ENCODE measurements at regions not wholly inside any gene's neighbourhood (a gene's known extent, or its start where the extent isn't known, plus 50 kb on each side); places are given as distances from the start of the nearest gene placed in this dataset.

GRCh38 chr9:115939065-115939765, 214.4 kb upstream of the PAPPA start:
- Histone ChIP-seq H3K9me3 (ENCODE audit: severe bottlenecking) (peaks cover 2% of the 10 kb centered on the region), H3K4me3 (ENCODE audit: low read depth, low read length) (no peak overlapping the region), H3K27me3 (ENCODE audit: insufficient read depth, low read depth, severe bottlenecking) (no peaks in the 10 kb centered on the region), H3K36me3 (no peaks in the 10 kb centered on the region), H3K27ac (no peak overlapping the region)
- DNase-seq: no peak
- no peak for TF ChIP-seq CTCF (IDR thresholded peaks at IDR 0.05; ENCODE audit: low read depth, low read length)

- no peak overlapping the region for H3K27ac ChIP-seq
- no peak for TF ChIP-seq CTCF (IDR thresholded peaks at IDR 0.05; ENCODE audit: low read depth, low read length)
- DNase-seq: no peak
Measured at GRCh38 chr9:115941561-115942315, 211.9 kb upstream of the PAPPA start.

GRCh38 chr9:115943431-115944165, 210.0 kb upstream of the PAPPA start:
- TF ChIP-seq CTCF (IDR thresholded peaks at IDR 0.05; ENCODE audit: low read depth, low read length): no peak
- H3K4me3 ChIP-seq (ENCODE audit: low read depth, low read length): no peak overlapping the region
- peaks cover 4% of the 10 kb centered on the region for H3K9me3 ChIP-seq (ENCODE audit: severe bottlenecking)
- H3K27ac ChIP-seq: peak overlapping the region; percentile 84
- DNase-seq: no peak
- H3K27me3 ChIP-seq (ENCODE audit: insufficient read depth, low read depth, severe bottlenecking): no peaks in the 10 kb centered on the region
- no peaks in the 10 kb centered on the region for H3K36me3 ChIP-seq

More at GRCh38 chr9:115941561-115942315, 211.9 kb upstream of the PAPPA start:
- no peaks in the 10 kb centered on the region for H3K27me3 ChIP-seq (ENCODE audit: insufficient read depth, low read depth, severe bottlenecking)
- H3K9me3 ChIP-seq (ENCODE audit: severe bottlenecking): peaks cover 2% of the 10 kb centered on the region
- no peak overlapping the region for H3K4me3 ChIP-seq (ENCODE audit: low read depth, low read length)
- no peaks in the 10 kb centered on the region for H3K36me3 ChIP-seq

DNA sequence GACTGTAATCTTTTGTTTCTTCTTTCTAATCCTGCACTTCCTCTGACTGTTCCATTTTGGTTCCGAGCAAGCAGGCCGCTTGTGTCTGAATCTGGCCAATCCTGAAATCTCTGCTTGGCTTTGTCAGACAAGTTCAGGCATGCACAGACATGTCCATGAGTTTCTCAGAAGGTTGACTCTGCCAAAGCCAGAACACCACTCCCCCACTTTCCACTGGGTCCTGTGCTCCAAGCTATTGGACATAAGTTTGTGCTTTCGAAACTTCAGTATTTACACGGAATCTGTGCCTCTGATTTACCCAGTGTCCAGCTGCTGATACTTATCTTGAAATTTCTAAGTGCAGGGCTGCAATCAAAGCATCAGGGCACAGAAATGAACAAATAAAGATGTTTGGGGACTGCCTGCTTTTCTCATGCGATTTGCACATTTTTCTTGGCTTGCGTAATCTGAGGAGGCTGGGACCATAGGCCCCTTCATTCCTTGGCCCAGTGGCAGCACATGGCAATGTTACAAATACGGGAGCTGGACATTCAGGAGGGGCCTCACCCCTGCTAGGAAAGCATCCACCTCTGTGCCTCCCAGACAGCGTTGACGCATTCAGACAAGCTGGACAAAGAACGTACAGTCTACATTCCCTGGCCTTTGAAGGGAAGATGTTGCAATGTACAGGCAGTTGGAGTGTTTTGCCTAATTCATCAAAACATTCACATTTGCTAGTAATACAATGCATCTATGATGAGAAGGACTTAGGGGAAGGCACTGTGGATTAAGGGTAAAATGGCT, 209.2 kb upstream of the PAPPA start:
- H3K4me3 ChIP-seq (ENCODE audit: low read depth, low read length): no peak overlapping the region
- H3K36me3 ChIP-seq: no peaks in the 10 kb centered on the region
- no peak for TF ChIP-seq CTCF (IDR thresholded peaks at IDR 0.05; ENCODE audit: low read depth, low read length)
- H3K27me3 ChIP-seq (ENCODE audit: insufficient read depth, low read depth, severe bottlenecking): no peaks in the 10 kb centered on the region
- H3K9me3 ChIP-seq (ENCODE audit: severe bottlenecking): peaks cover 4% of the 10 kb centered on the region
- peak; percentile 90 for DNase-seq
- H3K27ac ChIP-seq: peak overlapping the region; percentile 84

- Histone ChIP-seq H3K36me3 (no peaks in the 10 kb centered on the region), H3K9me3 (ENCODE audit: severe bottlenecking) (peaks cover 4% of the 10 kb centered on the region), H3K27ac (peak overlapping the region; percentile 84), H3K27me3 (ENCODE audit: insufficient read depth, low read depth, severe bottlenecking) (no peaks in the 10 kb centered on the region), H3K4me3 (ENCODE audit: low read depth, low read length) (no peak overlapping the region)
- no peak for TF ChIP-seq CTCF (IDR thresholded peaks at IDR 0.05; ENCODE audit: low read depth, low read length)
- no peak for DNase-seq
Measured at GRCh38 chr9:115945009-115945431, 208.6 kb upstream of the PAPPA start.

Measured in WERI-Rb-1 (cell line).